CMK (cell line): ENCODE measurements at regions not wholly inside any gene's neighbourhood (a gene's known extent, or its start where the extent isn't known, plus 50 kb on each side); places are given as distances from the start of the nearest gene placed in this dataset.

Source experiments
- DNase-seq: peaks from one replicate; pipeline ENCODE4 v3.0.0-alpha.2; 2010; ENCODE audit warnings: low read depth

- DNase-seq: no peak
Observed at GRCh38 chr9:89770531-89771174, 165.8 kb downstream of the GADD45G start.

GRCh38 chr9:89771205-89771604 lies 166.4 kb downstream of the GADD45G start:
- no peak for DNase-seq

GRCh38 chr9:89773170-89773569 lies 168.4 kb downstream of the GADD45G start:
- DNase-seq: no peak

- no peak for DNase-seq
Observed at GRCh38 chr9:89774858-89775370, 170.1 kb downstream of the GADD45G start.

- no peak for DNase-seq
Observed at GRCh38 chr9:89775641-89776040, 170.8 kb downstream of the GADD45G start.

GRCh38 chr9:89776795-89777525 lies 172.1 kb downstream of the GADD45G start:
- no peak for DNase-seq

- no peak for DNase-seq
Observed at GRCh38 chr9:89777544-89777943, 172.7 kb downstream of the GADD45G start.

GRCh38 chr9:89778100-89779090 lies 173.6 kb downstream of the GADD45G start:
- no peak for DNase-seq

- DNase-seq: no peak
Observed at GRCh38 chr9:89779405-89780203, 174.8 kb downstream of the GADD45G start.

- DNase-seq: no peak
Observed at GRCh38 chr9:89780959-89781358, 176.1 kb downstream of the GADD45G start.

GRCh38 chr9:89781838-89782540 lies 177.2 kb downstream of the GADD45G start:
- no peak for DNase-seq

GRCh38 chr9:89786655-89787054 lies 181.8 kb downstream of the GADD45G start:
- DNase-seq: no peak

- no peak for DNase-seq
Observed at GRCh38 chr9:89787595-89787994, 182.8 kb downstream of the GADD45G start.

- no peak for DNase-seq
Observed at GRCh38 chr9:89788434-89788833, 183.6 kb downstream of the GADD45G start.

GRCh38 chr9:89789922-89790510 lies 185.2 kb downstream of the GADD45G start:
- DNase-seq: no peak

- no peak for DNase-seq
Observed at GRCh38 chr9:89790542-89791109, 185.8 kb downstream of the GADD45G start.

GRCh38 chr9:89791754-89792153 lies 186.9 kb downstream of the GADD45G start:
- no peak for DNase-seq

- no peak for DNase-seq
Observed at GRCh38 chr9:89792189-89793123, 187.6 kb downstream of the GADD45G start.

- DNase-seq: no peak
Observed at GRCh38 chr9:89793124-89793495, 188.3 kb downstream of the GADD45G start.
